ENCODE measurements at regions not wholly inside any gene's neighbourhood (a gene's known extent, or its start where the extent isn't known, plus 50 kb on each side); places are given as distances from the start of the nearest gene placed in this dataset.

DNA sequence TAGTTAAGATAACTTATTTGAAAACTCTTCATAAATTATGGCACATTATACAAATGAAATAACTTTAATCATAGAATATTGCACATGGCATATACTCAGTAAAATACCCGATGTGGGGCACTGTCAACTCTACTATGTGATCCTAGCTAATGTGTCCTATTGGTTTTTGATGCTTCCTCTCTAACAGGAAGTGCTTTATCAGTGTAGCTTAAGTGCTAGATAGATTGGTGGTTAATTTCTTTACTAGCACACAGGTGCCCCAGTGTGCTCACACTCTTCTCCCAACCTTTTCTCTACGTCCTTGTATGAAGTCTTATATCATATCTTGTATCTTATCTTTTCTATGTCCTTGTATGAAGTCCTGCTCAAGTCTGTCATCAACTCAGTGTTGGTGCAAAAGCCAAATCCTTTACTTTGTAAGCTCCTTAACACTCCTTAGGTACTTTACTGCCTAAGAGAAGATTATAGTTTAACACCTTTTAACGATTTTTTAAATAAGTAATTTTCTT, 358.9 kb downstream of the CENPW start:
- in situ Hi-C loops (cut with MboI; ENCODE audit: low pct_unique_long_range_greater_than_20kb, low sequenced_read_pairs, unreplicated experiment), result no loop called here
- no peak for TF ChIP-seq CTCF (IDR thresholded peaks at IDR 0.05; ENCODE audit: extremely low read depth, insufficient read depth, missing control alignments)
- DNase-seq (ENCODE audit: low spot score), result no peak

GRCh38 chr6:126701676-126702560, 362.0 kb downstream of the CENPW start:
- DNase-seq (ENCODE audit: low spot score), result no peak
- TF ChIP-seq CTCF (IDR thresholded peaks at IDR 0.05; ENCODE audit: extremely low read depth, insufficient read depth, missing control alignments), result no peak
- in situ Hi-C loops (cut with MboI; ENCODE audit: low pct_unique_long_range_greater_than_20kb, low sequenced_read_pairs, unreplicated experiment), result no loop called here

GRCh38 chr6:126716032-126716431, 376.1 kb downstream of the CENPW start:
- no peak for DNase-seq (ENCODE audit: low spot score)
- in situ Hi-C loops (cut with MboI; ENCODE audit: low pct_unique_long_range_greater_than_20kb, low sequenced_read_pairs, unreplicated experiment), result no loop called here
- no peak for TF ChIP-seq CTCF (IDR thresholded peaks at IDR 0.05; ENCODE audit: extremely low read depth, insufficient read depth, missing control alignments)

DNA sequence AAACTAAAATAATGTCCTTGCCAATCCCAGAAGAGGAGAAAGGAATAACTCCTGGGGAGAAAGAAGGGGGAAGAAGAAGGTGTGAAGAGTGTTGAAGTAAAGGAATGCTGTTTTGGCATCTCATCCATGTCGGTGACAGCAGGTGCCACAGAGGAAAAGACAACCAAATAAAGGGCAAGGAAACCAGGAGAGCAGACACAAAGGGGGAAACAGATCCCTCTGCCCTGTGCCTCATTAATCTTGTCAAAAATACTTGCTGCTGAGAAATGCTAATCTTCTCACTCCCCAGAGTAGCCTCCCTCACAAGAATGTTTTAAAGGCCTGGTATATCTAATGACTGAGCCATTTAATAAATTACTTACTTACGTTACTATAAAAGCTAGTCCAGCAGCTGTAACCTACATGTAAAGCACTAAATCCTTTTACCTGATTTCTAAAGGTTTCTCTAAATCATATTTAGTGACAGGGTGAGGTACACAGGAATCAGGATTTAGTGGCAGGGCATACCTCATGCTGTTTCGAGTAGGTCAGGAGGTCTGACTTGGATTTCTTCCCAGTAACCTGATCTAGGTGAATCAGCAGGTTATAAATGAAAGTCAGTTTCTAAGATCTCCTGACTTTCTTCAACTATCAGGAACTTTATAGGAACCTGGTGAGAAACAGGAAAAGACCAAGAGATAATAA, 377.1 kb downstream of the CENPW start:
- TF ChIP-seq CTCF (IDR thresholded peaks at IDR 0.05; ENCODE audit: extremely low read depth, insufficient read depth, missing control alignments), result no peak
- in situ Hi-C loops (cut with MboI; ENCODE audit: low pct_unique_long_range_greater_than_20kb, low sequenced_read_pairs, unreplicated experiment), result no loop called here
- DNase-seq (ENCODE audit: low spot score), result no peak

- in situ Hi-C loops (cut with MboI; ENCODE audit: low pct_unique_long_range_greater_than_20kb, low sequenced_read_pairs, unreplicated experiment), result no loop called here
- peak; percentile 14 for DNase-seq (ENCODE audit: low spot score)
- TF ChIP-seq CTCF (IDR thresholded peaks at IDR 0.05; ENCODE audit: extremely low read depth, insufficient read depth, missing control alignments), result no peak
Measured at GRCh38 chr6:126718600-126719327, 378.8 kb downstream of the CENPW start.

DNA sequence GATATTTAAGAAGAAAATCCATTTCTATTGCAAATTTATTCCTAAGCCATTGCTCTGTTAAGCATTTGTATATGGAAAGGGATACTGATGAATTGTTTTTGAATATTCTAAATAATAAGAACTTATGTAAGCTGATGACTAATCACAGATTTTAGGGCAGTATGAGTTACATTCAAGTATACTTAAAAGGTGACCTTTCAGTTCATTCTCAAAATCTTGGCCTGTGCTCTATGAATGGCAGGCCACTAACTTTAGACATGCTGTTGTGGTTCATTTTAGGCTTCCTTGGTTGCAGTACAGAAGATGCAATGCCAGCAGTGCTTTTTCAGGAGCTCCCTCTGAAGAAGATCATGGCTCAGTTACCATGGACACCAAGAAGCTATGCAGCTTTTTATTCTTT, 380.4 kb downstream of the CENPW start:
- no peak for DNase-seq (ENCODE audit: low spot score)
- no peak for TF ChIP-seq CTCF (IDR thresholded peaks at IDR 0.05; ENCODE audit: extremely low read depth, insufficient read depth, missing control alignments)
- in situ Hi-C loops (cut with MboI; ENCODE audit: low pct_unique_long_range_greater_than_20kb, low sequenced_read_pairs, unreplicated experiment), result no loop called here

All from GM13977 (cell line).